ENCODE measurements at regions not wholly inside any gene's neighbourhood (a gene's known extent, or its start where the extent isn't known, plus 50 kb on each side); places are given as distances from the start of the nearest gene placed in this dataset.

GRCh38 chr6:133796235-133796634 lies 92.7 kb upstream of the TCF21 start:
- no peak for DNase-seq (ENCODE audit: low spot score)
- ATAC-seq (ENCODE audit: low FRiP score), result no peak
- TF ChIP-seq, protein P1, sequence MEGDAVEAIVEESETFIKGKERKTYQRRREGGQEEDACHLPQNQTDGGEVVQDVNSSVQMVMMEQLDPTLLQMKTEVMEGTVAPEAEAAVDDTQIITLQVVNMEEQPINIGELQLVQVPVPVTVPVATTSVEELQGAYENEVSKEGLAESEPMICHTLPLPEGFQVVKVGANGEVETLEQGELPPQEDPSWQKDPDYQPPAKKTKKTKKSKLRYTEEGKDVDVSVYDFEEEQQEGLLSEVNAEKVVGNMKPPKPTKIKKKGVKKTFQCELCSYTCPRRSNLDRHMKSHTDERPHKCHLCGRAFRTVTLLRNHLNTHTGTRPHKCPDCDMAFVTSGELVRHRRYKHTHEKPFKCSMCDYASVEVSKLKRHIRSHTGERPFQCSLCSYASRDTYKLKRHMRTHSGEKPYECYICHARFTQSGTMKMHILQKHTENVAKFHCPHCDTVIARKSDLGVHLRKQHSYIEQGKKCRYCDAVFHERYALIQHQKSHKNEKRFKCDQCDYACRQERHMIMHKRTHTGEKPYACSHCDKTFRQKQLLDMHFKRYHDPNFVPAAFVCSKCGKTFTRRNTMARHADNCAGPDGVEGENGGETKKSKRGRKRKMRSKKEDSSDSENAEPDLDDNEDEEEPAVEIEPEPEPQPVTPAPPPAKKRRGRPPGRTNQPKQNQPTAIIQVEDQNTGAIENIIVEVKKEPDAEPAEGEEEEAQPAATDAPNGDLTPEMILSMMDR (IDR thresholded peaks at IDR 0.05), result no peak

DNA sequence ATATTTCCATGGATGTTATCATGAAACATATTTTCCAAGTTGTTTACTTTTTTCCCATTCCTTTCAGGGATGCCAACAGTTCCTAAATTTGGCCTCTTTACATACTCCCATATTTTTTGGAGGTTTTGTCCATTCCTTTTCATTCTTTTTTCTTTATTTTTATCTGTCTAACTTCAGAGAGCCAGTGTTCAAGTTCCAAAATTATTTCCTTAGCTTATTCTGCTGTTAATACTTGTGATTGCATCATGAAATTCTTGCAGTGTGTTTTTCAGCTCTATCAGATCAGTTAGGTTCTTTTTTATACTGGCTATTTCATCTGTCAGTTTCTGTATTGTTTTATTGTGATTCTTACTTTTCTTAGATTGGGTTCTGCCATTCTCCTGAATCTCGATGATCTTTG lies 89.9 kb upstream of the TCF21 start:
- TF ChIP-seq, protein P1 (IDR thresholded peaks at IDR 0.05), result no peak
- ATAC-seq (ENCODE audit: low FRiP score) (no peak), DNase-seq (ENCODE audit: low spot score) (no peak)

DNA sequence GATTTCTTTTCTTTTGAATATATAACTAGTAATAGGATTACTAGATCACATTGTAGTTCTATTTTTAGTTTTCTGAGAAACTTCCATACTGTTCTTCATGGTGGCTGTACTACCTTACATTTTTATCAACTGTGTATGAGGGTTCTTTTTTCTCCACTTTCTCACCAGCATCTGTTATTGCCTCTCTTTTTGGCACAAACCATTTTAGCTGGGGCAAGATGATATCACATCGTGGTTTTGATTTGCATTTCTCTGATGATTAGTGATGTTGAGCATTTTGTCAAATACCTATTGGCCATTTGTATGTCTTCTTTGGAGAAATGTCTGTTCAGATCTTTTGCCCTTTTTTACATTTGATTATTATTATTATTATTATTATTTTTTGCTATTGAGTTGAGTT lies 86.1 kb upstream of the TCF21 start:
- TF ChIP-seq, protein P1 (IDR thresholded peaks at IDR 0.05), result no peak
- no peak for DNase-seq (ENCODE audit: low spot score)
- ATAC-seq (ENCODE audit: low FRiP score), result no peak

- DNase-seq (ENCODE audit: low spot score) (no peak), ATAC-seq (ENCODE audit: low FRiP score) (peak; percentile 65)
- TF ChIP-seq, protein P1 (IDR thresholded peaks at IDR 0.05), result no peak
These were observed 84.6 kb upstream of the TCF21 start for GRCh38 chr6:133804265-133804664.

DNA sequence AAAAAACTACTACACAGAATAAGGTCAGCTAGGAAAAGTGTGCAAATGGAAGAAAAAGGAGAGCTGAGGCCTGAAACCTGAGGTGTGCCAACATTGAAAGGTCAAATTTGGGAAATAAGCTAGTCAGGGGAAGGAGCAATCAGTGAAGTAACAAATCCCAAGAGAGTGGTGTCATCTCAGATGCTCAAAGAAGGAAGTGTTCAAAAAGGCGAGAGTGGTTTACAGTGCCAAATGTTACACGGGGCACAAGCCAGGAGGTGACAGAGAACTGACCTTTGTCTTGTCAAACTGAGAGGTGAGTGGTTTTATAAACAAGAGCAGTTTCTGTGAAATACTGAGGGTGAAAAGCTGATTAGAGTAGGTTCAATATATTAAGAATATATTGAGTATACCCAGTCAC lies 83.0 kb upstream of the TCF21 start:
- TF ChIP-seq, protein P1 (IDR thresholded peaks at IDR 0.05), result no peak
- no peak for ATAC-seq (ENCODE audit: low FRiP score)
- DNase-seq (ENCODE audit: low spot score), result no peak

GRCh38 chr6:133806382-133807140 lies 82.4 kb upstream of the TCF21 start:
- DNase-seq (ENCODE audit: low spot score), result no peak
- TF ChIP-seq, protein P1 (IDR thresholded peaks at IDR 0.05), result no peak
- ATAC-seq (ENCODE audit: low FRiP score), result peak; percentile 53

DNA sequence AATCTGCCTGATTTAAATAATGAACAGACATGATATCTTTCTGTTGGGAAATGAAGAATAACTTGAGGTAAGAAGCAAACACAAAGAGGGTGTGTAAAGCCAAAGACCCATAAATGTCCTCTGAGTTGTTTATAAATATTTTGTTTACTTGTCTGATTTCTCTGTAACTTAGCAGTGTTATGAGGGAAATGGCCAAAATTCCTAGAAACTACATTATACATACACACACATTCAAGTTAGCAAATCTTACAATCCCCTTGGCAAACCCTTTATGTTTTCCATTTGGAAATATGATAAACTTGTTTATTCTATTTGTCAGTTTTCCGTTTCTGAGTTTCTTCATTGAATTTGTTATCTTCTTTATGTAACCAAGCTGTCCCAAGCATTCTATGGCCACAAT lies 81.4 kb upstream of the TCF21 start:
- TF ChIP-seq, protein P1 (IDR thresholded peaks at IDR 0.05), result no peak
- no peak for ATAC-seq (ENCODE audit: low FRiP score)

More for the DNA sequence above, 81.4 kb upstream of the TCF21 start:
- no peak for DNase-seq (ENCODE audit: low spot score)
